ENCODE measurements at regions not wholly inside any gene's neighbourhood (a gene's known extent, or its start where the extent isn't known, plus 50 kb on each side); places are given as distances from the start of the nearest gene placed in this dataset.

GRCh38 chr2:66846887-66847286 lies 412.0 kb downstream of the MEIS1 start:
- no peak for TF ChIP-seq EP300 (IDR thresholded peaks at IDR 0.05; ENCODE audit: borderline replicate concordance)
- TF ChIP-seq YY1 (IDR thresholded peaks at IDR 0.05; ENCODE audit: low read depth): no peak
- no peak for TF ChIP-seq TAF1 (IDR thresholded peaks at IDR 0.05; ENCODE audit: low read depth)
- no peak for TF ChIP-seq FOXM1 (IDR thresholded peaks at IDR 0.05; ENCODE audit: borderline replicate concordance, low read depth)
- TF ChIP-seq CEBPB (IDR thresholded peaks at IDR 0.05): no peak
- TF ChIP-seq NFIC (IDR thresholded peaks at IDR 0.05): no peak
- TF ChIP-seq REST (IDR thresholded peaks at IDR 0.05; ENCODE audit: low read depth): no peak
- no peak for TF ChIP-seq MAX (IDR thresholded peaks at IDR 0.05)
- TF ChIP-seq RAD21 (IDR thresholded peaks at IDR 0.05; ENCODE audit: low read depth): no peak
- TF ChIP-seq TCF12 (IDR thresholded peaks at IDR 0.05; ENCODE audit: low read depth): no peak
- TF ChIP-seq TEAD4 (IDR thresholded peaks at IDR 0.05): no peak

All from Ishikawa (cell line).